Subcutaneous abdominal adipose tissue (tissue), 5 donors: ENCODE measurements at regions not wholly inside any gene's neighbourhood (a gene's known extent, or its start where the extent isn't known, plus 50 kb on each side); places are given as distances from the start of the nearest gene placed in this dataset.
"Not testable (repeated sequence)": the region's sequence is repeated elsewhere in the genome, so short reads cannot be mapped to it uniquely, and the experiment has no call there.

Source experiments
- H3K27ac ChIP-seq: one replicate; pipeline ENCODE4 v1.7.0; 2013; ENCODE audit warnings: low read depth, mild to moderate bottlenecking, inconsistent platforms, low read length, moderate library complexity
- H3K27me3 ChIP-seq, 5 donors: one replicate each; pipeline ENCODE4 v1.7.0; 2013; ENCODE audit warnings: low read length in 5 of 5, inconsistent platforms in 1 of 5; ENCODE audit not compliant: control insufficient read depth in 5 of 5, insufficient read depth in 4 of 5
- H3K36me3 ChIP-seq, 5 donors: one replicate each; pipeline ENCODE4 v1.7.0; 2013; ENCODE audit warnings: low read length in 5 of 5; ENCODE audit not compliant: control insufficient read depth in 5 of 5, insufficient read depth in 5 of 5
- H3K4me1 ChIP-seq, 5 donors: one replicate each; pipeline ENCODE4 v1.7.0; 2013; ENCODE audit warnings: low read length in 5 of 5, mild to moderate bottlenecking in 3 of 5, moderate library complexity in 1 of 5; ENCODE audit not compliant: control insufficient read depth in 5 of 5, insufficient read depth in 5 of 5
- H3K4me3 ChIP-seq, 5 donors: one replicate each; pipeline ENCODE4 v1.7.0; 2013; ENCODE audit warnings: low read length in 5 of 5, low read depth in 1 of 5
- H3K9ac ChIP-seq, 5 donors: one replicate each; pipeline ENCODE4 v1.7.0; 2013; ENCODE audit warnings: low read length in 5 of 5, mild to moderate bottlenecking in 4 of 5, moderate library complexity in 3 of 5
- H3K9me3 ChIP-seq, 5 donors: one replicate each; pipeline ENCODE4 v1.7.0; 2013; ENCODE audit warnings: low read length in 5 of 5; ENCODE audit not compliant: control insufficient read depth in 5 of 5
- donor health status: healthy.
- donor health status: healthy.
- donor health status: healthy.
- donor health status: healthy.
- donor health status: healthy.

GRCh38 chr3:34053626-34054025 is 255.2 kb downstream of the PDCD6IP start:
- H3K4me1 ChIP-seq = no peaks in the 10 kb centered on the region
- H3K9ac ChIP-seq = no peak overlapping the region
- no peak overlapping the region for H3K27ac ChIP-seq
- H3K4me3 ChIP-seq = no peak overlapping the region
- H3K9me3 ChIP-seq = no peaks in the 10 kb centered on the region
- no peaks in the 10 kb centered on the region for H3K36me3 ChIP-seq
- H3K27me3 ChIP-seq = no peaks in the 10 kb centered on the region

GRCh38 chr3:34056181-34056910 is 257.9 kb downstream of the PDCD6IP start:
- Histone ChIP-seq H3K4me3 (no peak overlapping the region), H3K36me3 (no peaks in the 10 kb centered on the region), H3K4me1 (no peaks in the 10 kb centered on the region), H3K9me3 (peaks cover 0 to 2% (median 0%) of the 10 kb centered on the region in 5 donors), H3K9ac (no peak overlapping the region), H3K27ac (no peak overlapping the region), H3K27me3 (no peaks in the 10 kb centered on the region)

- no peaks in the 10 kb centered on the region for H3K36me3 ChIP-seq
- peaks cover 0 to 3% (median 0%) of the 10 kb centered on the region in 5 donors for H3K9me3 ChIP-seq
- H3K4me3 ChIP-seq = no peak overlapping the region
- H3K9ac ChIP-seq = no peak overlapping the region
- no peaks in the 10 kb centered on the region for H3K4me1 ChIP-seq
- no peak overlapping the region for H3K27ac ChIP-seq
- H3K27me3 ChIP-seq = no peaks in the 10 kb centered on the region
Observed at GRCh38 chr3:34056951-34057390, 258.5 kb downstream of the PDCD6IP start.

GRCh38 chr3:34060995-34061394 is 262.6 kb downstream of the PDCD6IP start:
- H3K27me3 ChIP-seq, H3K36me3 ChIP-seq, H3K27ac ChIP-seq, H3K4me1 ChIP-seq, H3K4me3 ChIP-seq, H3K9ac ChIP-seq, H3K9me3 ChIP-seq: not testable (repeated sequence)

GRCh38 chr3:34065901-34066300 is 267.5 kb downstream of the PDCD6IP start:
- Histone ChIP-seq H3K9me3 (peaks cover 0 to 6% (median 0%) of the 10 kb centered on the region in 5 donors), H3K4me3 (no peak overlapping the region), H3K27me3 (no peaks in the 10 kb centered on the region), H3K36me3 (no peaks in the 10 kb centered on the region), H3K9ac (no peak overlapping the region), H3K27ac (no peak overlapping the region), H3K4me1 (no peaks in the 10 kb centered on the region)

GRCh38 chr3:34066328-34066727 is 267.9 kb downstream of the PDCD6IP start:
- H3K36me3 ChIP-seq = no peaks in the 10 kb centered on the region
- no peaks in the 10 kb centered on the region for H3K27me3 ChIP-seq
- H3K9ac ChIP-seq = no peak overlapping the region
- H3K27ac ChIP-seq = no peak overlapping the region
- no peak overlapping the region for H3K4me3 ChIP-seq
- H3K4me1 ChIP-seq = no peaks in the 10 kb centered on the region
- peaks cover 0 to 6% (median 0%) of the 10 kb centered on the region in 5 donors for H3K9me3 ChIP-seq

- H3K9me3 ChIP-seq = peaks cover 0 to 6% (median 0%) of the 10 kb centered on the region in 5 donors
- H3K27ac ChIP-seq = no peak overlapping the region
- no peak overlapping the region for H3K4me3 ChIP-seq
- no peaks in the 10 kb centered on the region for H3K36me3 ChIP-seq
- no peaks in the 10 kb centered on the region for H3K27me3 ChIP-seq
- no peak overlapping the region for H3K9ac ChIP-seq
- no peaks in the 10 kb centered on the region for H3K4me1 ChIP-seq
Observed at GRCh38 chr3:34066999-34067398, 268.6 kb downstream of the PDCD6IP start.

- Histone ChIP-seq H3K4me3 (no peak overlapping the region), H3K27ac (no peak overlapping the region)
Observed at GRCh38 chr3:34067536-34068051, 269.2 kb downstream of the PDCD6IP start.

GRCh38 chr3:34068505-34068904 is 270.1 kb downstream of the PDCD6IP start:
- Histone ChIP-seq H3K36me3 (no peaks in the 10 kb centered on the region), H3K27ac (no peak overlapping the region)

More at GRCh38 chr3:34067536-34068051, 269.2 kb downstream of the PDCD6IP start:
- Histone ChIP-seq H3K9me3 (peaks cover 0 to 6% (median 0%) of the 10 kb centered on the region in 5 donors), H3K27me3 (no peaks in the 10 kb centered on the region), H3K36me3 (no peaks in the 10 kb centered on the region), H3K9ac (no peak overlapping the region), H3K4me1 (no peaks in the 10 kb centered on the region)

GRCh38 chr3:34070831-34071585 is 272.6 kb downstream of the PDCD6IP start:
- Histone ChIP-seq H3K27ac (no peak overlapping the region), H3K36me3 (no peaks in the 10 kb centered on the region), H3K9ac (no peak overlapping the region), H3K27me3 (no peaks in the 10 kb centered on the region), H3K4me1 (no peaks in the 10 kb centered on the region), H3K9me3 (no peaks in the 10 kb centered on the region), H3K4me3 (no peak overlapping the region)

More at GRCh38 chr3:34068505-34068904, 270.1 kb downstream of the PDCD6IP start:
- Histone ChIP-seq H3K4me1 (no peaks in the 10 kb centered on the region), H3K9ac (no peak overlapping the region), H3K4me3 (no peak overlapping the region), H3K9me3 (peaks cover 0 to 3% (median 0%) of the 10 kb centered on the region in 5 donors), H3K27me3 (no peaks in the 10 kb centered on the region)
